Tibial nerve (tissue), 4 donors: ENCODE measurements at regions not wholly inside any gene's neighbourhood (a gene's known extent, or its start where the extent isn't known, plus 50 kb on each side); places are given as distances from the start of the nearest gene placed in this dataset.

ENCODE experiments used
- DNase-seq, 2 donors: peaks; one replicate each; pipeline ENCODE4 v3.0.0-alpha.2; 2019; ENCODE audit warnings: low spot score in 2 of 2
- H3K27ac ChIP-seq, 4 donors: fragments of 200-600 bp; sonication (generic) in 3 of 4; one replicate each; pipeline ENCODE4 v1.5.1; 2017 to 2019; ENCODE audit warnings: mild to moderate bottlenecking in 1 of 4
- H3K27me3 ChIP-seq, 2 donors: fragments of 200-600 bp; sonication (generic) in 1 of 2; one replicate each; pipeline versions ENCODE4 v1.5.1 to v1.6.0; 2017 to 2019
- H3K36me3 ChIP-seq, 3 donors: fragments of 200-600 bp; sonication (generic); one replicate each; pipeline ENCODE4 v1.5.1; 2018 to 2019
- H3K4me1 ChIP-seq, 4 donors: fragments of 200-600 bp; sonication (generic) in 3 of 4; one replicate each; pipeline ENCODE4 v1.5.1; 2017 to 2019
- H3K4me3 ChIP-seq, 4 donors: fragments of 200-600 bp; sonication (generic) in 3 of 4; one replicate each; pipeline ENCODE4 v1.5.1; 2017 to 2019; ENCODE audit warnings: mild to moderate bottlenecking in 1 of 4, moderate library complexity in 1 of 4
- H3K9me3 ChIP-seq, 4 donors: fragments of 200-600 bp; sonication (generic) in 3 of 4; one replicate each; pipeline ENCODE4 v1.5.1; 2017 to 2019
- EP300 ChIP-seq, 2 donors: sonication (generic); formaldehyde crosslinking; IDR thresholded peaks; one replicate each; pipeline ENCODE4 v1.6.1; 2017; ENCODE audit warnings: antibody characterized with exemption in 2 of 2, mild to moderate bottlenecking in 1 of 2
- POLR2A ChIP-seq, 2 donors: fragments of 450-650 bp; IDR thresholded peaks; one replicate each; pipeline ENCODE4 v1.6.1; 2017; ENCODE audit warnings: antibody characterized with exemption in 2 of 2, mild to moderate bottlenecking in 2 of 2, moderate library complexity in 2 of 2
- WGBS, 2 donors: methylation state at CpG; one replicate each; pipeline ENCODE4 v1.1.5; 2018; 5-methylcytosine and 5-hydroxymethylcytosine counted together
- TF ChIP-seq, protein P1 (sequence below), 5 experiments: fragments of 200-600 bp in 3 of 5; fragments of 450-650 bp in 2 of 5; sonication (generic) in 3 of 5; IDR thresholded peaks; one replicate each; pipeline ENCODE4 v1.5.1; 2016 to 2019; ENCODE audit warnings: antibody characterized with exemption in 5 of 5, mild to moderate bottlenecking in 3 of 5, moderate library complexity in 2 of 5

DNA sequence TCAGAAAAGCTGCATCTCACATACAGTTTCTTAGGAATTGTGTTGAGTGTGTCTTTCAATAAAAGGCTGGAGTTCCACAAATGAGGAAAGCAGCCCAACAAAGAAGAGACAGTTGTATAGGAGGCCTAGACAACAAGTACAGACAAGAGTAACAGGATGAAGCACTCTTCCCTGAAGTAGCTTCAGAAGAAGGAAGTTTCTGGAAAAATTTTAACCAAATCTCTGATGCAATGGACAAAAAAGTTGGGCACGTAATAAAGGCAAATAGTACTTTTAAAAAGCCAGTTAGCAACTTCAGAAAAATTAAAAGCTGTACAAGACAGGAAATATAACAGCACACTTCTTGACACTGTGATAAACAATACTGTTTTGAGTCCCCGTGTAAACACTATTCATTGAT lies 134.1 kb upstream of the PLEKHG7 start:
- H3K27me3 ChIP-seq = no peaks in the 10 kb centered on the region
- H3K9me3 ChIP-seq = no peaks in the 10 kb centered on the region
- no peak overlapping the region for H3K4me3 ChIP-seq
- H3K27ac ChIP-seq = peak overlapping the region in 2 of 4 donors; percentile 49 to 50
- H3K36me3 ChIP-seq = no peaks in the 10 kb centered on the region
- 63 to 68% methylated on average over 2 of the region's 2 CpGs for WGBS, 2 donors
- no peak for TF ChIP-seq POLR2A (IDR thresholded peaks at IDR 0.05)
- no peak for DNase-seq
- peaks cover 0 to 24% (median 2%) of the 10 kb centered on the region in 4 donors for H3K4me1 ChIP-seq

DNA sequence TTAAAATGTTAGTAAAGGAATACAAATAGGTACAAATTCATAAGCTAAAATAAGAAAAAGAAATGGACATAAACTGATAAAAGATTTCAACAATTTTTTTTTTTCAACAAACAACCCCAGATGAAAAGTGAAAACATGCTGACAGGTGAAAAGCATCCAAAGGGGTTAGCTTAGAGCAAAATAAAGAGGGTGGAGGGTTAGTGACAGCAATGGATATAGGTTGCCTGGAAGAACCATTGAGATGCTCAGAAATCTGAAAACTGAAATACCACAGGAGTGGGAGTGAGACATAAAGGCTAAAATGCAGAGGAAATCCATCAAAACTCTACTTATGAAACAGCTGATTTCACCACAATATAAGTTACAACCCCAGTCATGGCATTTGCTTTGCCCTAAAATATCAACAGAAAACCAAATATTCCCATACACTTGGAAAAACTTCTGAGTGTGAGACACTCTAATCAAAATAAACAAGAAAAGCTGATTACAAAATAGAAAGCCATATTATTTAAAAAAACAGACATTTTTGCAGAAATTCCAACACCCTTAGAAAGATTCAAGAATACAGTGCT lies 136.3 kb upstream of the PLEKHG7 start:
- TF ChIP-seq POLR2A (IDR thresholded peaks at IDR 0.05) = no peak
- TF ChIP-seq, protein P1, sequence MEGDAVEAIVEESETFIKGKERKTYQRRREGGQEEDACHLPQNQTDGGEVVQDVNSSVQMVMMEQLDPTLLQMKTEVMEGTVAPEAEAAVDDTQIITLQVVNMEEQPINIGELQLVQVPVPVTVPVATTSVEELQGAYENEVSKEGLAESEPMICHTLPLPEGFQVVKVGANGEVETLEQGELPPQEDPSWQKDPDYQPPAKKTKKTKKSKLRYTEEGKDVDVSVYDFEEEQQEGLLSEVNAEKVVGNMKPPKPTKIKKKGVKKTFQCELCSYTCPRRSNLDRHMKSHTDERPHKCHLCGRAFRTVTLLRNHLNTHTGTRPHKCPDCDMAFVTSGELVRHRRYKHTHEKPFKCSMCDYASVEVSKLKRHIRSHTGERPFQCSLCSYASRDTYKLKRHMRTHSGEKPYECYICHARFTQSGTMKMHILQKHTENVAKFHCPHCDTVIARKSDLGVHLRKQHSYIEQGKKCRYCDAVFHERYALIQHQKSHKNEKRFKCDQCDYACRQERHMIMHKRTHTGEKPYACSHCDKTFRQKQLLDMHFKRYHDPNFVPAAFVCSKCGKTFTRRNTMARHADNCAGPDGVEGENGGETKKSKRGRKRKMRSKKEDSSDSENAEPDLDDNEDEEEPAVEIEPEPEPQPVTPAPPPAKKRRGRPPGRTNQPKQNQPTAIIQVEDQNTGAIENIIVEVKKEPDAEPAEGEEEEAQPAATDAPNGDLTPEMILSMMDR (IDR thresholded peaks at IDR 0.05) = no peak
- TF ChIP-seq EP300 (IDR thresholded peaks at IDR 0.05) = no peak
- H3K4me3 ChIP-seq = no peak overlapping the region

DNA sequence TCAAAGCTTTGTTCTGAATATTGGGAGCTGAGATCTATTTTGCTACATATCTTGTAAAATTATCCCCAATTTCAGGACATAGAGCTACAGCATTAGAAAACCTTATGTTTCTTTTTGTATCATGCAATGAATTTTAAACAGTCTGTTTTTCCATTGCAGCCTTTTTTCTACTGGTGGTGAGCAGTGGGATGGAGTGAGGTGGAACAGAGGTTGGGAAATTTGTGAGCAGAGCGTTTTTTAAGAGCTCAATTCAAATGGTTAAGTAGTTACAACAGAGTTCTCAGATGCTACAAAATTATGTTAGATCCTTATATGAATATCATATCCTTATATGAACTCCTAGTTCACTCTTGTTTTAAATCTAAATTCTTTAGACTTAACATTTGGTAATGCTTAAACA lies 139.0 kb upstream of the PLEKHG7 start:
- Histone ChIP-seq H3K4me3 (no peak overlapping the region), H3K27ac (peak overlapping the region in 2 of 4 donors; percentile 30 to 51), H3K4me1 (peaks cover 7 to 32% (median 18%) of the 10 kb centered on the region in 4 donors), H3K27me3 (no peaks in the 10 kb centered on the region), H3K36me3 (no peaks in the 10 kb centered on the region), H3K9me3 (no peaks in the 10 kb centered on the region)
- DNase-seq = no peak
- WGBS, 2 donors = 37 to 45% methylated on average over 1 of the region's 1 CpG
- TF ChIP-seq EP300 (IDR thresholded peaks at IDR 0.05) (no peak), POLR2A (IDR thresholded peaks at IDR 0.05) (no peak)
- TF ChIP-seq, protein P1 (IDR thresholded peaks at IDR 0.05) = no peak

More for the DNA sequence above, 136.3 kb upstream of the PLEKHG7 start:
- Histone ChIP-seq H3K27me3 (no peaks in the 10 kb centered on the region), H3K9me3 (no peaks in the 10 kb centered on the region), H3K27ac (no peak overlapping the region), H3K4me1 (peaks cover 7 to 40% (median 14%) of the 10 kb centered on the region in 4 donors), H3K36me3 (no peaks in the 10 kb centered on the region)
- no peak for DNase-seq

DNA sequence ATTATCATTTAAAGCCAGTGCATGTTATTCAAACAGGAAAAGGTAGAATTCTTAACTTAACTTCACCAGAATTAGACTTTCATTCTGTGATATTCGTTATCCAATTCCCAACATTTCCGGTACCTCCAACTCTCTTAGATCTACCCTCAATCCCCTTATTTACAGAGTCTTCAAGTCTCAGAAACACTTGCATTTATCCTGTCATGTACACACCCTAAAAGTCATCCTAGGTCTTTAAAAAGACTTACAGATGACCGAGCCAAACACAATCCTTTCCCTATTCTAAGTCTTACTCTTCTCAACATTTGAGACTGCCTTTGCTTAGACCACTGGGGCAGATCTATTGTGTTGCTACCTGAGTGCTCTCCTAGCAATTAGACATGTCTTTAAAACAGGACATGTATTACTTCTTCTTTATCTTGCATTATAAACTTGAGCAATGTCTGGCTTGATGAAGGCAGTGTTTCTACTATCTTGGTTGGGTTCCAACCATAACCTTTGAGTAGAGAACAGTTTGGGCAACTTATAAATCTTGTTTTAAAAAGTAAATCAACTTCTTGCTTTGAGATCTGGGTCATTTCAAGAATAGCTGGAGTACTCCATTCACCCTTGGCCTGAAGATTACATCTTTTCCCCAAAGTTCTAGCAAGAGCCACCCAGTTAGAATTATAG lies 140.6 kb upstream of the PLEKHG7 start:
- Histone ChIP-seq H3K4me3 (no peak overlapping the region), H3K27ac (peak overlapping the region in 2 of 4 donors; percentile 83 to 87), H3K27me3 (no peaks in the 10 kb centered on the region), H3K4me1 (peaks cover 7 to 31% (median 18%) of the 10 kb centered on the region in 4 donors), H3K36me3 (no peaks in the 10 kb centered on the region), H3K9me3 (no peaks in the 10 kb centered on the region)
- DNase-seq = no peak
- WGBS, 2 donors = 52 to 79% methylated on average over 3 of the region's 3 CpGs
- no peak for TF ChIP-seq POLR2A (IDR thresholded peaks at IDR 0.05)

DNA sequence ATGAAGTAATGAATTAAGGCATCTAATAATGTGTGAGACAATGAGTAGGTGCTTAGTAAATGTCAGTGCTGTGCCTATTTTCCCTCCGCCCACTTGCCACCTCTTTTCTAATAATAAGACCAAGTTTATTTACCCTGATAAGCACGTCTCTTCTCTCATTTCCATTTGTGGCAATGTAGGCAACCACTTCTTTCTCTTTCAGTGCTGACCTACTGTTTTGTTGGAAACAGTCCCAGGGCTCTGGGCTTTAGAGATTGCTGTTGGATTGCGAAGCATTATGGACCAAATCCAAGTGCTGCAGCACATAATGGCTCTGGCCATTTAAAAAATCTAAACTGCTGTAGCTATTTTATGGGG lies 141.3 kb upstream of the PLEKHG7 start:
- peaks cover 7 to 31% (median 18%) of the 10 kb centered on the region in 4 donors for H3K4me1 ChIP-seq
- DNase-seq = peak; percentile 28 to 79
- H3K27me3 ChIP-seq = no peaks in the 10 kb centered on the region
- no peak overlapping the region for H3K4me3 ChIP-seq
- peak overlapping the region; percentile 47 to 87 (median 74) for H3K27ac ChIP-seq
- no peaks in the 10 kb centered on the region for H3K36me3 ChIP-seq
- WGBS, 2 donors = 10 to 11% methylated on average over 3 of the region's 3 CpGs
- no peaks in the 10 kb centered on the region for H3K9me3 ChIP-seq
- TF ChIP-seq, protein P1 (IDR thresholded peaks at IDR 0.05) = no peak
- TF ChIP-seq POLR2A (IDR thresholded peaks at IDR 0.05) (peak in 1 of 2 donors; percentile 13), EP300 (IDR thresholded peaks at IDR 0.05) (peak; percentile 51 to 89)

DNA sequence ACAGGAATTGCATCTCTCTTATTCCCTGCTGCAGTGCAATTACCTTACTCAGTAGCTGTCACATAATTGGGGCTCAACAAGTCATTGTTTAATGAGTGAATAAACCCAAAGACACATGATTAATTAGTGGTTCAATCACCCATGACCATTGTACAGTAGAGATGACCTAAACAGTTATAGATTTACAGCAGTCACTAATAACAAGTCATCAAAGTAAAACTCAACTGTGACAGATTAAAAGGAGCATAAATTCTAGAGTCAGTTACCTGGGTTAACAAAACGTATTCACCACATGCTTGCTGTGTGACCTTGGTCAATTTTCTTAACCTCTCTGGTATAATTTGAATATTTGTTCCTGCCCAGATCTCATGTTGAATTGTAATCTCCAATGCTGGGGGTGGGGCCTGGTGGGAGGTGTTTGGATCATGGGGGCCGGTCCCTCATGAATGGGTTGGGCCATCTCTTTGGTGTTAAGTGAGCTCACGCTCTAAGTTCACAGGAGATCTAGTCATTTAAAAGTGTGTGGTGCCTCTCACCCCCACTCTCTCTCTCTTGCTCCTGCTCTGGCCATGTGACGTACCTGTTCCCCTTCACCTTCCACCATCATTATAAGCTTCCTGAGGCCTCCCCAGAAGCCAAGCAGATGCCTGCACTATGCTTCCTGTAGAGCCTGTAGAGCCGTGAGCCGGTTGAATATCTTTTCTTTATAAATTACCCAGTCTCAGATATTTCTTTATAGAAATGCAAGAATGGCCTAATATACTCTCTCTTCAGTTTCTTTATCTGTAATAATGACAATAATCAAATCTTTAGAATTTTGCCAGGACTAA lies 141.9 kb upstream of the PLEKHG7 start:
- H3K36me3 ChIP-seq = no peaks in the 10 kb centered on the region
- 76 to 89% methylated on average over 6 of the region's 6 CpGs for WGBS, 2 donors

More for the DNA sequence above, 141.9 kb upstream of the PLEKHG7 start:
- H3K9me3 ChIP-seq = no peaks in the 10 kb centered on the region
- no peaks in the 10 kb centered on the region for H3K27me3 ChIP-seq
- H3K4me3 ChIP-seq = no peak overlapping the region
- H3K27ac ChIP-seq = peak overlapping the region; percentile 47 to 87 (median 74)
- TF ChIP-seq, protein P1 (IDR thresholded peaks at IDR 0.05) = no peak
- TF ChIP-seq POLR2A (IDR thresholded peaks at IDR 0.05) (no peak), EP300 (IDR thresholded peaks at IDR 0.05) (no peak)
- DNase-seq = no peak
- H3K4me1 ChIP-seq = peaks cover 7 to 31% (median 18%) of the 10 kb centered on the region in 4 donors
